ENCODE measurements at regions not wholly inside any gene's neighbourhood (a gene's known extent, or its start where the extent isn't known, plus 50 kb on each side); places are given as distances from the start of the nearest gene placed in this dataset.

DNA sequence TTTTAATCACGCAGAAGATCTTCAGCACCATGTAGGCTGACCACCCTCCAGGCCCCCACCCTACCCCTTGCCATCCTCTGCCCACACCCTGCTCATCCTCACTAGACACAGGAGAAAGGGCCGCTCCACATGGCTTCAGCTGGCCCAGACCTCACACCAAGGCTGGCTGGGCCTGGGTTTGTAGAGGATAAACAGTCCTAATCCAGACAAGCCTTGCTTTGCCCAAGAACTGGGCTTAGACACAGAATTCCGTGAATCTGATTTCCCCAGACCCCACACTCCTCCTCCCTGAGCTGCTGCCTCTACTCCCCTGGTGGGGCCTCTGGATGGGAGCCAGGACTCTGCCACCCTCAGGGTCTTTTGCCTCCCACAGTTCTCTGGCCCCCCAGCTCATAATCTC lies 185.3 kb downstream of the CYP26B1 start:
- no peak overlapping the region for H3K4ac ChIP-seq (replicated peaks; ENCODE audit: insufficient read length, low read depth, low read length)
- H3K27me3 ChIP-seq (replicated peaks in 1 of 4; ENCODE audit: control insufficient read depth in 3 of 4, extremely low read depth in 1 of 4, insufficient read depth in 3 of 4, low read length in 3 of 4) = no peaks in the 10 kb centered on the region
- no peak overlapping the region for H2BK15ac ChIP-seq (ENCODE audit: low read length)
- H3K4me2 ChIP-seq (ENCODE audit: insufficient read depth in 1 of 2, low read depth in 2 of 2, low read length in 2 of 2) = no peak overlapping the region
- no peak overlapping the region for H2BK12ac ChIP-seq (ENCODE audit: low read depth, low read length)
- H3K79me2 ChIP-seq (ENCODE audit: control insufficient read depth in 1 of 2, insufficient read depth in 2 of 2, low read length in 2 of 2) = no peaks in the 10 kb centered on the region
- FAIRE-seq (no peak), DNase-seq (ENCODE audit: low read depth in 1 of 2, low spot score in 2 of 2) (no peak)
- H2AFZ ChIP-seq (ENCODE audit: low read length) = no peak overlapping the region
- TF ChIP-seq POLR2A (IDR thresholded peaks at IDR 0.05; ENCODE audit: control extremely low read depth in 1 of 2, low read depth in 2 of 2, low read length in 2 of 2) (no peak), SIN3A (conservative IDR thresholded peaks at IDR 0.05 in 1 of 2, IDR thresholded peaks at IDR 0.05 in 1 of 2; ENCODE audit: low read depth in 1 of 2, low read length in 2 of 2) (no peak)
- no peak overlapping the region for H4K8ac ChIP-seq (ENCODE audit: extremely low read depth, insufficient read depth, low read length)
- H3K9me3 ChIP-seq (ENCODE audit: insufficient read depth in 2 of 2, low read depth in 1 of 2, low read length in 1 of 2) = peaks cover 4 to 6% of the 10 kb centered on the region in 2 experiments; a peak in 2 of 4 replicates
- H3K36me3 ChIP-seq (ENCODE audit: control insufficient read depth in 2 of 4, insufficient read depth in 4 of 4, low read length in 3 of 4) = no peaks in the 10 kb centered on the region
- H3K56ac ChIP-seq (replicated peaks; ENCODE audit: insufficient read length, low read depth, low read length) = no peak overlapping the region
- H3K4me3 ChIP-seq (ENCODE audit: extremely low read depth in 1 of 4, insufficient read depth in 2 of 4, low read depth in 3 of 4, low read length in 4 of 4) = no peak overlapping the region
- 93% methylated on average over 3 of the region's 3 CpGs; no CpG with 5 or more reads in 1 of the 2 experiments for WGBS, 2 experiments (ENCODE audit: extremely low coverage in 1 of 2, insufficient coverage in 1 of 2, insufficient read length in 1 of 2, insufficient replicate concordance in 2 of 2, low coverage in 1 of 2, low lambda C conversion rate in 2 of 2, missing lambda C conversion rate in 1 of 2)
- H2BK20ac ChIP-seq (ENCODE audit: low read length) = no peak overlapping the region
- no peak overlapping the region for H3K9ac ChIP-seq (replicated peaks in 1 of 4; ENCODE audit: extremely low read depth in 1 of 4, low read depth in 3 of 4, low read length in 3 of 4)
- no peak overlapping the region for H3K27ac ChIP-seq (ENCODE audit: low read depth, low read length)
- H3K4me1 ChIP-seq (replicated peaks in 1 of 4; ENCODE audit: control insufficient read depth in 3 of 4, insufficient read depth in 4 of 4, low read length in 3 of 4) = no peaks in the 10 kb centered on the region
- no peak overlapping the region for H2BK120ac ChIP-seq (replicated peaks; ENCODE audit: low read depth, low read length)
- no peak overlapping the region for H4K5ac ChIP-seq (ENCODE audit: insufficient read length, low read depth, low read length)
- no peak overlapping the region for H4K91ac ChIP-seq (replicated peaks; ENCODE audit: insufficient read length, low read length)
- H3K23ac ChIP-seq (ENCODE audit: insufficient read length) = no peak overlapping the region
- H3K23me2 ChIP-seq (ENCODE audit: low read depth, low read length) = no peaks in the 10 kb centered on the region; the same call in 1 of the 2 replicates
- no peak overlapping the region for H2AK5ac ChIP-seq (ENCODE audit: low read depth, low read length)
- H3K79me1 ChIP-seq (ENCODE audit: low read depth, low read length) = no peaks in the 10 kb centered on the region
- ChIA-PET CTCF (ENCODE audit: partially characterized antibody) (interaction anchor here (1.0 to 1.8 kb wide), 6 partner anchors 10 to 343 kb away, joined by 3 to 5 read pairs (median 4); no protein-coding TSS in a partner anchor), POLR2A (ENCODE audit: partially characterized antibody) (no interaction called here)
- H2BK5ac ChIP-seq (ENCODE audit: low read depth, low read length) = no peak overlapping the region
- H4K20me1 ChIP-seq (replicated peaks in 1 of 2; ENCODE audit: control insufficient read depth in 1 of 2, insufficient read depth in 2 of 2, low read length in 2 of 2) = no peaks in the 10 kb centered on the region
- H3K14ac ChIP-seq (ENCODE audit: insufficient read length) = no peak overlapping the region
- no peak overlapping the region for H3K18ac ChIP-seq (ENCODE audit: extremely low read depth, low read length)
